OCI-LY1 (cell line): ENCODE measurements at regions not wholly inside any gene's neighbourhood (a gene's known extent, or its start where the extent isn't known, plus 50 kb on each side); places are given as distances from the start of the nearest gene placed in this dataset.

Experiments
- EZH2 ChIP-seq: fragments of 200-600 bp; sonication (generic), shearing (Covaris generic); IDR thresholded peaks from 2 replicates; pipeline ENCODE4 v1.8.0; 2017; ENCODE audit warnings: borderline replicate concordance, mixed run types, mild to moderate bottlenecking, antibody characterized with exemption, low read length, moderate library complexity, mixed read lengths
- TF ChIP-seq, protein P1 (sequence below): fragments of 200-600 bp; sonication (generic), shearing (Covaris generic); IDR thresholded peaks from 2 replicates; pipeline ENCODE4 v1.5.1; 2017; ENCODE audit warnings: mild to moderate bottlenecking, antibody characterized with exemption, low read length, moderate library complexity, mixed read lengths

DNA sequence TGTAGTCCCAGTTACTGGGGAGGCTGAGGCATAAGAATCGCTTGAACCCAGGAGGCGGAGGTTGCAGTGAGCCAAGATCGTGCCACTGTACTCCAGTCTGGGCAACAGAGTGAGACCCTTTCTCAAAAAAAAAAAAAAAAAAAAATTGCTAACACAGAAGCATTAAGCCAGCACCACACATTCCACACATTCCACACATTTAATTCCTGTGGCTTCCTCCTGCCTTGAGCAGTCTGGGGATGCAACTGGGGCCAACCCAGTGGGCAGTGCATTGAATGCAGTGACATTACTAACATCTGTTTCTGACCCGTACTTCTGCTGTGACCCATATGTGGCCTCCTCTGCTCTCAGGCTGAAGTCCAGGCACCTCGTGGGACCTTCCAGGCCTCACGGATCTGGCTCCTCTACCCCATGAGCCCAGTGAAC lies 107.0 kb downstream of the BCL2L11 start:
- TF ChIP-seq, protein P1, sequence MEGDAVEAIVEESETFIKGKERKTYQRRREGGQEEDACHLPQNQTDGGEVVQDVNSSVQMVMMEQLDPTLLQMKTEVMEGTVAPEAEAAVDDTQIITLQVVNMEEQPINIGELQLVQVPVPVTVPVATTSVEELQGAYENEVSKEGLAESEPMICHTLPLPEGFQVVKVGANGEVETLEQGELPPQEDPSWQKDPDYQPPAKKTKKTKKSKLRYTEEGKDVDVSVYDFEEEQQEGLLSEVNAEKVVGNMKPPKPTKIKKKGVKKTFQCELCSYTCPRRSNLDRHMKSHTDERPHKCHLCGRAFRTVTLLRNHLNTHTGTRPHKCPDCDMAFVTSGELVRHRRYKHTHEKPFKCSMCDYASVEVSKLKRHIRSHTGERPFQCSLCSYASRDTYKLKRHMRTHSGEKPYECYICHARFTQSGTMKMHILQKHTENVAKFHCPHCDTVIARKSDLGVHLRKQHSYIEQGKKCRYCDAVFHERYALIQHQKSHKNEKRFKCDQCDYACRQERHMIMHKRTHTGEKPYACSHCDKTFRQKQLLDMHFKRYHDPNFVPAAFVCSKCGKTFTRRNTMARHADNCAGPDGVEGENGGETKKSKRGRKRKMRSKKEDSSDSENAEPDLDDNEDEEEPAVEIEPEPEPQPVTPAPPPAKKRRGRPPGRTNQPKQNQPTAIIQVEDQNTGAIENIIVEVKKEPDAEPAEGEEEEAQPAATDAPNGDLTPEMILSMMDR: no peak
- no peak for TF ChIP-seq EZH2
